Neuronal stem cell (in vitro differentiated cells): ENCODE measurements at regions not wholly inside any gene's neighbourhood (a gene's known extent, or its start where the extent isn't known, plus 50 kb on each side); places are given as distances from the start of the nearest gene placed in this dataset.

ENCODE experiments used
- DNase-seq: peaks from one replicate; pipeline ENCODE4 v3.0.0-alpha.2; 2013; ENCODE audit warnings: low spot score
- H2AFZ ChIP-seq: one replicate; pipeline ENCODE4 v1.6.1; 2013; ENCODE audit warnings: mild to moderate bottlenecking, low read length, inconsistent platforms
- H2AK5ac ChIP-seq: 2 replicates; pipeline ENCODE4 v1.6.1; 2013; ENCODE audit warnings: low read depth, mild to moderate bottlenecking, inconsistent platforms, low read length, moderate library complexity, mixed read lengths
- H2BK120ac ChIP-seq: 2 replicates; pipeline ENCODE4 v1.6.1; 2013; ENCODE audit warnings: low read depth, mild to moderate bottlenecking, inconsistent platforms, low read length, moderate library complexity, mixed read lengths
- H2BK12ac ChIP-seq: one replicate; pipeline ENCODE4 v1.6.1; 2013; ENCODE audit warnings: low read length, inconsistent platforms
- H2BK15ac ChIP-seq: 2 replicates; pipeline ENCODE4 v1.6.1; 2013; ENCODE audit warnings: mild to moderate bottlenecking, low read length, inconsistent platforms, mixed read lengths
- H2BK5ac ChIP-seq: one replicate; pipeline ENCODE4 v1.6.1; 2013; ENCODE audit warnings: inconsistent platforms, mild to moderate bottlenecking, low read length, moderate library complexity
- H3K14ac ChIP-seq: one replicate; pipeline ENCODE4 v1.6.1; 2013; ENCODE audit warnings: low read length, inconsistent platforms
- H3K18ac ChIP-seq: 2 replicates; pipeline ENCODE4 v1.6.1; 2013; ENCODE audit warnings: low read length, inconsistent platforms
- H3K23ac ChIP-seq: 2 replicates; pipeline ENCODE4 v1.6.1; 2013; ENCODE audit warnings: low read depth, mild to moderate bottlenecking, mixed read lengths, low read length, inconsistent platforms; ENCODE audit not compliant: poor library complexity
- H3K27ac ChIP-seq: replicated peaks from 3 replicates; pipeline ENCODE4 v1.5.1; 2013; ENCODE audit warnings: low read length, inconsistent platforms
- H3K27me3 ChIP-seq, 3 experiments: 2 replicates each; pipeline ENCODE4 v1.6.1; 2013; ENCODE audit warnings: low read length in 3 of 3, mild to moderate bottlenecking in 2 of 3, inconsistent platforms in 1 of 3, low read depth in 1 of 3, mixed read lengths in 1 of 3, moderate library complexity in 1 of 3; ENCODE audit not compliant: control insufficient read depth in 3 of 3, insufficient read depth in 3 of 3
- H3K36me3 ChIP-seq, 2 donors: replicated peaks in 1 of 2; 2 replicates each; pipeline ENCODE4 v1.6.1; 2013; ENCODE audit warnings: low read length in 2 of 2; ENCODE audit not compliant: control insufficient read depth in 2 of 2, insufficient read depth in 2 of 2
- H3K4ac ChIP-seq: 2 replicates; pipeline ENCODE4 v1.6.1; 2013; ENCODE audit warnings: inconsistent platforms, mild to moderate bottlenecking, low read length, moderate library complexity
- H3K4me1 ChIP-seq, 2 donors: 1 replicate in 1 of 2; 2 replicates in 1 of 2; pipeline ENCODE4 v1.6.1; 2013; ENCODE audit warnings: low read length in 2 of 2, low read depth in 1 of 2; ENCODE audit not compliant: control insufficient read depth in 2 of 2, insufficient read depth in 1 of 2
- H3K4me2 ChIP-seq: one replicate; pipeline ENCODE4 v1.6.1; 2013; ENCODE audit warnings: mild to moderate bottlenecking, low read length, inconsistent platforms; ENCODE audit not compliant: insufficient read depth, poor library complexity, severe bottlenecking
- H3K4me3 ChIP-seq, 2 donors: 2 replicates each; pipeline ENCODE4 v1.5.1; 2013; ENCODE audit warnings: low read length in 2 of 2, mild to moderate bottlenecking in 2 of 2, inconsistent platforms in 1 of 2, moderate library complexity in 1 of 2
- H3K79me1 ChIP-seq: one replicate; pipeline ENCODE4 v1.6.1; 2013; ENCODE audit warnings: low read depth, mild to moderate bottlenecking, inconsistent platforms, low read length, moderate library complexity
- H3K9ac ChIP-seq: one replicate; pipeline ENCODE4 v1.6.1; 2013; ENCODE audit warnings: mild to moderate bottlenecking, low read depth, low read length, inconsistent platforms; ENCODE audit not compliant: poor library complexity
- H3K9me3 ChIP-seq, 2 donors: replicated peaks in 1 of 2; 2 replicates each; pipeline versions ENCODE3 to v1.6.1; 2013; ENCODE audit warnings: low read length in 2 of 2, mild to moderate bottlenecking in 2 of 2, inconsistent platforms in 1 of 2, low read depth in 1 of 2, mixed read lengths in 1 of 2, moderate library complexity in 1 of 2; ENCODE audit not compliant: control insufficient read depth in 2 of 2, insufficient read depth in 1 of 2
- H4K8ac ChIP-seq: one replicate; pipeline ENCODE4 v1.6.1; 2013; ENCODE audit warnings: low read depth, mild to moderate bottlenecking, inconsistent platforms, low read length, moderate library complexity
- H4K91ac ChIP-seq: one replicate; pipeline ENCODE4 v1.6.1; 2013; ENCODE audit warnings: low read length, low read depth, mild to moderate bottlenecking, inconsistent platforms; ENCODE audit not compliant: poor library complexity
- WGBS, 2 donors: extraction: QIAGEN DNeasy Blood & Tissue Kit; methylation state at CpG; one replicate each; pipeline ENCODE4 v1.1.7; 2013; ENCODE audit warnings: missing lambda C conversion rate in 2 of 2, mixed read lengths in 1 of 2; ENCODE audit not compliant: insufficient read length in 2 of 2, insufficient replicate concordance in 1 of 2; ENCODE audit errors: extremely low coverage in 2 of 2; 5-methylcytosine and 5-hydroxymethylcytosine counted together

DNA sequence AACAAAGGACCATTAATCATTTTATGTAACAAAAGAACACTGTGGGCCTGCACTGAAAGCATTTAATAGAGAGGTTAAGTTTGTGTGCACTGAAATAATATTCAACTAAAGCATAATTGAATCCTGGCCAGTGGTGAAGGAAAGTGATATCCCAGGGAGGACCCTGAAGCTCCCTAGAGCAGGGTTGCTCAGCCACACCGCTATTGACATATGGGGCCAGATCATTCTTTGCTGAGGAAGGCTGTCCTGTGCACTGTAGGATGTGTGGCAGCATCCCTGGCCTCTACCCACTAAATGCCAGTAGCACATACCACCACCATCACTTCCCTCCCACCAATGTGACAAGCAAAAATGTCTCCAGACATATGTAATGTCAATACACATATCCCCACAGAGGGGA lies 166.1 kb upstream of the MTNR1B start:
- no peak overlapping the region for H3K23ac ChIP-seq
- no peak overlapping the region for H3K18ac ChIP-seq
- peaks cover 0 to 13% of the 10 kb centered on the region in 2 donors for H3K9me3 ChIP-seq
- H3K79me1 ChIP-seq, result no peaks in the 10 kb centered on the region
- WGBS, 2 donors, result no CpG with 5 or more reads among the region's 1 CpG
- no peak overlapping the region for H4K91ac ChIP-seq
- no peak overlapping the region for H3K4me2 ChIP-seq
- no peak overlapping the region for H2BK15ac ChIP-seq
- H3K9ac ChIP-seq, result no peak overlapping the region
- no peak overlapping the region for H4K8ac ChIP-seq
- no peaks in the 10 kb centered on the region for H3K27me3 ChIP-seq
- no peak overlapping the region for H2BK12ac ChIP-seq
- DNase-seq, result no peak
- H3K4me3 ChIP-seq, result no peak overlapping the region
- H2AFZ ChIP-seq, result no peak overlapping the region
- no peak overlapping the region for H2BK120ac ChIP-seq
- H2BK5ac ChIP-seq, result no peak overlapping the region
- H3K27ac ChIP-seq, result no peak overlapping the region
- H3K14ac ChIP-seq, result no peak overlapping the region
- H2AK5ac ChIP-seq, result no peak overlapping the region
- no peak overlapping the region for H3K4ac ChIP-seq
- H3K4me1 ChIP-seq, result peaks cover 0 to 14% of the 10 kb centered on the region in 2 donors
- peaks cover 2 to 99% of the 10 kb centered on the region in 2 donors for H3K36me3 ChIP-seq

DNA sequence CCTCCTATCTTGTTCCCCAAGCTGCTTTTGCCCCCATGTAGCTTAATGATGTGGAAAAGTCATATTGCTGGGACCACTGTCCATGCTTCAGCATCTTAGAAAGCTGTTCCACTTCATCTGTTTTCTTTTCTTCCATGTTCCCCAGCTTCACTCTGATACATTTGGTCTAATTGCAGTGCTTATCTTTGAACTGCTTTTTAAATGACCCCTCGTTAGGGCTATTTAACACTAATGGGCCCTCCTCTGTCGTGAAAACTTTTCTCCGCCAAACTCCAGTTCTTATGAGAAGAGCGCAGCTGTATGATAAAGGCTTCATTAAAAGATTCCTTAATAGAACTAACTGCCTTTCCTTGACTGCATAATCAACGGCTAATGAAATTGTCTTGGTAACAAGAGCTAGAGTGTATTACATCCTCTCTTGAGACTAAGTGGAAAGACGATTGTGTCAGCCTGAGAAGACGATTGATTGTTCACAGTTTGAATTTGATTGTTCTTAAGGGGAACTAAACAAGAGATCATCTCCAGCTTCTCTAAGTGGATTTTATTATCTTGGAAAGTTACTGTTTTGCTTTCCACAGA lies 165.0 kb upstream of the MTNR1B start:
- H3K4me3 ChIP-seq, result no peak overlapping the region
- no peak overlapping the region for H2BK15ac ChIP-seq
- no peak overlapping the region for H2BK120ac ChIP-seq
- no peak overlapping the region for H3K9ac ChIP-seq
- H3K4me2 ChIP-seq, result no peak overlapping the region
- no peaks in the 10 kb centered on the region for H3K27me3 ChIP-seq
- H3K18ac ChIP-seq, result no peak overlapping the region
- no peak overlapping the region for H4K91ac ChIP-seq
- H3K27ac ChIP-seq, result peak overlapping the region; percentile 14
- no peak overlapping the region for H3K4ac ChIP-seq
- peaks cover 0 to 11% of the 10 kb centered on the region in 2 donors for H3K9me3 ChIP-seq
- no CpG with 5 or more reads among the region's 7 CpGs for WGBS, 2 donors
- H2BK5ac ChIP-seq, result no peak overlapping the region
- peaks cover 0 to 14% of the 10 kb centered on the region in 2 donors for H3K4me1 ChIP-seq
- H3K36me3 ChIP-seq, result peaks cover 2 to 95% of the 10 kb centered on the region in 2 donors
- no peaks in the 10 kb centered on the region for H3K79me1 ChIP-seq
- H4K8ac ChIP-seq, result no peak overlapping the region
- H3K14ac ChIP-seq, result no peak overlapping the region
- no peak overlapping the region for H3K23ac ChIP-seq
- H2AFZ ChIP-seq, result no peak overlapping the region
- no peak overlapping the region for H2AK5ac ChIP-seq
- DNase-seq, result peak; percentile 8
- H2BK12ac ChIP-seq, result no peak overlapping the region

DNA sequence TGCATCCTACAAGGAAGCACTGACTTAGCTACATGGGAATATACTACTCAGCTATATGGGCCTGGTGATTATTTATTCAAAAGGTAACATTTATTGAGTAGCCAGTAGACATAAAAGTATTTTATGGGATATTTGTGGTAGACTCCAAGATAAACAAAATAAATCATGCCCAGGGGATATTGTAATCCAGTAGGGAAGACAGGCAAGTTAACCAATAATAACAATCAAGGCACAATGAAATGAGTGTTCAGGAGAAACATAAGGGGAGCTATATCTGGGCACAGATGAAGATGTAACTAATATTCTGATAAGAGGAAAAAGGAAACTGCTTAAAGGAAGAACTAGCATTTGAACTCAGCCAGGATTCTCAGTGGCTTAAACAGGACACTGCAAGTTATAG lies 161.4 kb upstream of the MTNR1B start:
- Histone ChIP-seq H3K4me3 (no peak overlapping the region), H2AK5ac (no peak overlapping the region), H2BK120ac (no peak overlapping the region), H3K9ac (no peak overlapping the region), H2AFZ (no peak overlapping the region), H3K18ac (no peak overlapping the region), H3K9me3 (no peaks in the 10 kb centered on the region), H3K27me3 (no peaks in the 10 kb centered on the region), H3K27ac (no peak overlapping the region), H3K14ac (no peak overlapping the region), H3K4me1 (peaks cover 3 to 14% of the 10 kb centered on the region in 2 donors), H3K36me3 (peaks cover 2 to 92% of the 10 kb centered on the region in 2 donors), H3K4ac (no peak overlapping the region), H4K8ac (no peak overlapping the region), H4K91ac (no peak overlapping the region), H3K23ac (no peak overlapping the region), H3K4me2 (no peak overlapping the region), H2BK15ac (no peak overlapping the region), H2BK5ac (no peak overlapping the region), H2BK12ac (no peak overlapping the region), H3K79me1 (no peaks in the 10 kb centered on the region)
- DNase-seq, result no peak

DNA sequence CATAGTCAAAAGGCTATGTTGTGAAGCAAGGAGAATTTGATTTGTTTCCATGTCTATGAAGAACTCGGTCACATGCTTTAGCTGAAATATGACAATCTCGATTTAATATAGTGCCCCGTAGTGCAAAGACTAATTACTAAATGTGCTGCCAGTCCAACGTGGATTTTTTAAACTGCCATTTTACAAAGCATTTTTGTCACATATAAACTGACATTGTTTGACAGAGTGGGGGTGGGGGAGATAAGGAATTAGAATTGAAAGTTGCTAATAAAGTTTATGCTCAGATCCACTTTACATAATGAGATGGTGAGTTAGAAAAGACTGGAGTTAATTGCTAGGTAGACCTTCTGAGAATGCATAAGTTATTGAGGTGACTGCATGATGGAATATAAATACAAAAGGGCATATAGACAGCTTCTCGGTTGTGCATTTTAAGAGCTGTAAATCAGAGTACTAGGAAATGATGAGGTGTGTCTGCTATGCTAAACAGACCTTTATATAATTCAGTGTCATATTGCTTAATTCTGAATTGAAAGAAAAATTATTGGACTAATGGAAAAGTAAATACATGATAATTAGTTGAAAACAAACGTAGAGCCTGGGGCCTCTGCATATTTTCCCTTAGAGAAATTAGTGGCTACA lies 158.9 kb upstream of the MTNR1B start:
- no peak overlapping the region for H3K27ac ChIP-seq
- no CpG with 5 or more reads among the region's 6 CpGs for WGBS, 2 donors

More for the DNA sequence above, 158.9 kb upstream of the MTNR1B start:
- Histone ChIP-seq H2AFZ (no peak overlapping the region), H3K14ac (no peak overlapping the region), H2BK5ac (no peak overlapping the region), H3K79me1 (no peaks in the 10 kb centered on the region), H3K18ac (no peak overlapping the region), H3K4ac (no peak overlapping the region), H3K4me1 (peaks cover 0 to 3% of the 10 kb centered on the region in 2 donors), H4K8ac (no peak overlapping the region), H3K36me3 (peaks cover 2 to 84% of the 10 kb centered on the region in 2 donors), H3K4me3 (no peak overlapping the region), H2BK12ac (no peak overlapping the region), H3K4me2 (no peak overlapping the region), H3K27me3 (no peaks in the 10 kb centered on the region), H3K23ac (no peak overlapping the region), H2AK5ac (no peak overlapping the region), H4K91ac (no peak overlapping the region), H2BK15ac (no peak overlapping the region), H3K9me3 (peaks cover 0 to 9% of the 10 kb centered on the region in 2 donors), H2BK120ac (no peak overlapping the region), H3K9ac (no peak overlapping the region)
- no peak for DNase-seq
